ENCODE measurements at regions not wholly inside any gene's neighbourhood (a gene's known extent, or its start where the extent isn't known, plus 50 kb on each side); places are given as distances from the start of the nearest gene placed in this dataset.

- TF ChIP-seq CTCF (IDR thresholded peaks at IDR 0.05; ENCODE audit: low read depth, low read length) (no peak), POLR2A (IDR thresholded peaks at IDR 0.05; ENCODE audit: extremely low read depth, insufficient read length) (no peak), MYC (IDR thresholded peaks at IDR 0.05; ENCODE audit: low read depth, low read length) (no peak), MAX (IDR thresholded peaks at IDR 0.05; ENCODE audit: low read depth, low read length) (no peak)
Observed at GRCh38 chr12:39227218-39227617, 215.7 kb downstream of the KIF21A start.

Data from NB4 (cell line).